HG03432 (cell line): ENCODE measurements at regions not wholly inside any gene's neighbourhood (a gene's known extent, or its start where the extent isn't known, plus 50 kb on each side); places are given as distances from the start of the nearest gene placed in this dataset.

Source experiments
- ATAC-seq: cut with Tn5 transposase; IDR thresholded peaks from one replicate; pipeline ENCODE4 v1.9.1; 2021; ENCODE audit warnings: mild to moderate bottlenecking, moderate library complexity; ENCODE audit not compliant: unreplicated experiment

DNA sequence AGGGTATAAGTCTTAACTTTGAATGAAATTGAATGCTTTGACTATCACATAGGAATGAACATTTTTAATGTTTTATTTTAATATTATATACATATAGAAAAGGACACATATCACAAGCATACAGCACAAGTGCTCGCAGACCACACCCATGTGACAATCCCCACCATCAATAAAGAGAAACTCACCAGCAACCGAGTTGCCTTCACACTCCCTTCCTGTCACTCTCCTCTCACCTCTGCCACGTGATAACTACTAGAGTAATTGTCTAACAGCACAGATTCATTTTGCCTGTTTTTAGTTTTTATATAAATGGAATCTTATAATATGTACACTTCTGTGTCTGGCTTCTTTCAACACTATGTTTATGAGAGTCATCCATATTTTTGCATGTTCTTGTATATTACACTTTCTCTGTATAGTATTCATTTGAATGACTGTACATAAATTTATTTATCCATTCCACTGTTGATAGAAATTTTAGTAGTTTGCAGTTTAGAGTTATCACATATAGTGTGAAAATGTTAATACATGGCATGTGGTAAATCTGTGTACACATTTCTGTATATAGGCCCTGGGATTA is 304.9 kb upstream of the DUSP10 start:
- no peak for ATAC-seq

DNA sequence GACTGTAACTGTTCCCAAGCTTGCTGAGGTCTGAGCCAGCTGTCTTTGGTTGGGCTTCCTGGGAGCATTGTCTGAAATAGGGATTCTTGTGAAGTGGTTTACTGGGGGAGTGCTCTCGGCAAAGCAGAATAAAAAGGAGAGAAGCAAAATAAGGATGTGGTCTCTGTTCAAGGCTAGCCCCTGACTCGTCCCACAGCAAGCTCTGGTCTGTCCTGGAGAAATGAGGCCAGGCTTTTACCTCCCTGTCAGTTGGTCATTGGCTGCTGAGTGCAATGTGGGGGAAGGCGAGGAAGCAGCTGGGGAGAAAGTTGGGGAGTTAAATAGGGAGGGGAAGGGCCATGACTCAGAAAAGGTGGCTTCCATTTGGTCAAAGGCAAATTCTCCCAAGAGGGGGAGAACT is 303.9 kb upstream of the DUSP10 start:
- no peak for ATAC-seq

GRCh38 chr1:222045236-222045635 is 303.3 kb upstream of the DUSP10 start:
- ATAC-seq: no peak

DNA sequence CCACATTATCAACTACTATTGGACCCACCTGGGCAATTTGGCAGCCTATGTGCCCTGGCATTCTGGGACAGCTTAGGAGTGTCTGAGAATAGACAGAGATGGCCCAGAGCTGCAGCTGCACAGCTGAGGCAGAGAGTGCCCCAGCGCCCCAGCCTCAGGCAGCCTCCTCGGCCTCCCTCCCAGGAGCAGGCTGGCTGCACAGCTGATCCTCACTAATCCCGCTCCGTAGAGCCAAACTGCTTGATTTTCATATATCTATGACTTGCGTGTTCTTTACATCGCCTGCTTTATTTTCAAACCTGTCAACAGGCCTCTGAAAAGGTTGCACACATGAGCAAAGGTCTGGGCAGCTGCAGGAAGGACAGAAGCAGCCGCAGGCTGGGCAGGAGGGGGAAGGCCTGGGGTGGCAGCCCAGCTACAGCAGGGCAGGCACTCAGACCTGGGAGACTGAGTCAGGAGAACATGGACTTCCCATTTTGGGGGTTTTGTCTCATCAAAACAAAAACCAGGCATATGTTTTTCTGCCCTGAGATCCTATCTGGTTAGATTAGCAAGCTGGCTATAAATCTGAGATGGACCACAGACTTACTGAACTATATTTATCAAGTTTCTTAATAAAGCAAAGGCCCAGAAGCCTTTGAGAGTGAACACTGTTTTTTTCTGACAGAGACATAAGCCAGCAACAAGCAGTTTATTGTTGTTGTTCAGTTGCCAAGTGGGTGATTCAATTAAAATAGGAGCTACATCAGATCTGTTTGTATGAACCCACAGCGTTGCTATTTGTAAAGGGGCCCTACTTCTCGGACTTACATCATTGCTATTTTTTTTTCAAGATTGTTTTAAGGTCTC is 301.8 kb upstream of the DUSP10 start:
- ATAC-seq: no peak

DNA sequence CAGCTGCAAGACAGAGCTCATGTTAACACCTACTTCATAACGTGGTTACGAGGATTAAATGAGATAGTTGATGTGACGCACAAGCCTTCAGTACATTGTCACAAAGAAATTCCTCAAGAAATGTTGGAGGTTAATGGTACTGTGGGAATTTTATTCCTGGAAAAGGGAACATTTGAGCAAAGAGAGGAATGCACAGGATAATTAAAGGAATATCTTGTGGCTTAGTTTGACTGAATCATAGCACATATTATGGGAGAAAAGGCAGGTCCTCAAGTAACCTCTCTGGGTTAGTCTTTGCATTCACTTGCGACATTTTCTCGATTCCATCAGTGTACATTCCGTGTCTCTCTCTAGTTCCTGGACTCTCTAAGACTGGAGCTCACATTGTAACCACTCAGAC is 300.2 kb upstream of the DUSP10 start:
- no peak for ATAC-seq

- ATAC-seq: no peak
Observed at GRCh38 chr1:222040955-222041354, 299.1 kb upstream of the DUSP10 start.

- no peak for ATAC-seq
Observed at GRCh38 chr1:222040121-222040805, 298.4 kb upstream of the DUSP10 start.

DNA sequence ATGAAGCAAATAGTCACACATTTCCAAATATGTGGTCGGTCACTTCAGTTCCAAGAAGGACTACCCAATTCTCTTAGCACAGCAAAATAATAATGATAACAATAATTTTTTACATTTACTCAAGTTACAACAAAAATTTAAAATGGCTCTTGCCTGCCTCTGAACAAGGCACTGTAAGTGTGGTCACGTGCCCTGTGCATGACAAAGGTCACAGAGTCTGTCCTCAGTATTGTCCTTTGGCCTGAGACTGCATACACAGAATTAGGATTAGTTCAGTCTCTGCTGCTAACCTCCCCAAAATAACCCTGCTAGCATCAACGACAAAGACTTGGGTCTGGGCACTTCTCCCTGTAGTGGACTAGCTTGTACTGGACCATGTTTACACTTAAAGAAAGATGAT is 297.1 kb upstream of the DUSP10 start:
- no peak for ATAC-seq

- no peak for ATAC-seq
Observed at GRCh38 chr1:222037720-222038119, 295.8 kb upstream of the DUSP10 start.

DNA sequence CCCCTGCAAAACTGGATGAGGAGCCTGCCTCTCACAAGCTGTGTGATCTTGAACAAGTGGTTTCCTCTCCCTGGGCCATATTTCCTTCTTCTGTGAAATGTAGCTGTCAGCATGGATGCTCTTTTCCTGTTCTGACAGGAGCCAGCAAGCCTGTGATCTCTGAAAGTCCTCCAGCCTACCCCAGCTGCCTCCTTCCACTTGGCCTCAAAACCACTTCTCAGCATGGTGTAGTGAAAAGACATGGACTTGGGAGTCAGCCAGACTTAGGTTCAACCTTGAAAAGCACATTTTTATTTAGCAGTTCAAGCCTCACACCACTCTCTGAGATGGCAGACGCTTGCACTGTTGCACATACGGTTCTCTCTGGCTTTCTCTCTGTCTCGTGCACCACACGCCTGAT is 292.9 kb upstream of the DUSP10 start:
- ATAC-seq: no peak

DNA sequence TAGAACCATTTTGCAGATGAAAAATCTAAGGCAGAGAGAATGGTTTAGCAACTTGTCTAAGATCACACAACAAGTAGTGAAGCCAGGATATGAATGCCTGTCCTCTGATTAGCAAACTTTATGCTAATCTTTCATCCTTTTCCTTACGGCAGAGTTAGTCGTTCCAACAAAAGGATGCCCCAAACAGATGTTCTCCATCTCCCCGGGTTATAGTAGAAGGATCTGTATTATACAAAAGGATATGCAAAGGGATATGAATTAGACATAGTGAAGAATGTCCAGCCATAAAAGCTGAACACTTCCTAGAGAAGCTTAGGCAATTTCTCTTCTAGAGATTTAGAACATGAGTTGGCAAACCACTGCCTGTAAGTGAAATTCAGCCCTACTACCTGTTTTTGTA is 291.6 kb upstream of the DUSP10 start:
- no peak for ATAC-seq

- ATAC-seq: no peak
Observed at GRCh38 chr1:222031318-222031717, 289.4 kb upstream of the DUSP10 start.

GRCh38 chr1:222028676-222029075 is 286.8 kb upstream of the DUSP10 start:
- ATAC-seq: no peak

DNA sequence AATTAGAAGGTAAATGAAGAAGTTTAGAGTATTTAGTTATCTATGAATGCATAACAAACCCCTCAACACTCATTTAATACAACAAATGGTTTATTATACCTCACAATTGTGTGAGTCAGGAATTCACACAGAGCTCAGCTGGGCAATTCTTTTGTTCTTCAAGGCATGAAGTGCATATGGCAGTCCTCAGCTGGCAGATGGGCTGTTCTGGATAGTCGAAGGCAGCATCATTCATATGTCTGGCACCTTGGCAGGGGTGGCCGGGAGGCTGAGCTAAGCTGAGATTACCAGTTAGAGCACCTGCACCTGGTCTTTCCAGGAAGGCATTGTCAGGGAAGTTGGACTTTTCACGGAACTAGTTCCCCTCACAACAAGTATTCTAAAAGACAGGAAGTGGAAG is 286.2 kb upstream of the DUSP10 start:
- no peak for ATAC-seq

GRCh38 chr1:222026280-222026679 is 284.4 kb upstream of the DUSP10 start:
- no peak for ATAC-seq

DNA sequence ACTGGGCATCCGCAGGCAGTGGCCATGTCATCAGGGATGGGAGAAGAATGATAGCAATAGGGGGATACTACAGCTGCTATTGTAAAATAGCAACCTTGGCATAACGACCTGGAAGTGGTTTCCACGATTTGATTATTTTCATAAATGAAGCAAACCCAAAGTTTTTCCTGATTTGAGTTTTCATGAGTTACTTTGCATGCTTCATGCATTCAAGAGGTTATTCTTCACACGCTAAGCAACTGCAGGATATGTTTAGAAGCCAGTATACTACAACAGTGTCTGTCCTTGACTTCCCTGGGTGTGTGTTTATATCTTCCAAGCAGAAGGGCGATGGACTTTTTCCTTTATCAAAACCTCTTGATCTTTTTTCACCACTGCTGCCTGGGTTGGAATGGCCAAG is 281.1 kb upstream of the DUSP10 start:
- ATAC-seq: no peak

DNA sequence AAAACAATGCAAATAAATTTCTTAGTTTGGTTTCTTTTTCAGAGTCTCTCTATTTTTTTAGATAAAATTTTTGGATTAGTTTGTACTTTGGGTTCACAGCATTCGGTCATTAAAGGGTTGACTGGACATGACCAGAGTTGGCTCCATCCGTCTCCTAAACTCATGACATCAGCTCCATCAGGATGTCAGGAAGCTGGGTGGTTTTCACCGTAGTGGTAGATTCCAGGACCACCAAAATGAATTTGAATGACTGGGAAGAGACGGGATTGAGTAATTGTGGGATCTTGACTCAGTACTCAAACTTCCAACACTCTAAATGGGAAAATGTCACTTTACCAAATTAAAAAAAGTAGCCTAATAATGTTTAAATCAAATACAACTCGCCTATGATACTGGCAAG is 279.2 kb upstream of the DUSP10 start:
- ATAC-seq: no peak

DNA sequence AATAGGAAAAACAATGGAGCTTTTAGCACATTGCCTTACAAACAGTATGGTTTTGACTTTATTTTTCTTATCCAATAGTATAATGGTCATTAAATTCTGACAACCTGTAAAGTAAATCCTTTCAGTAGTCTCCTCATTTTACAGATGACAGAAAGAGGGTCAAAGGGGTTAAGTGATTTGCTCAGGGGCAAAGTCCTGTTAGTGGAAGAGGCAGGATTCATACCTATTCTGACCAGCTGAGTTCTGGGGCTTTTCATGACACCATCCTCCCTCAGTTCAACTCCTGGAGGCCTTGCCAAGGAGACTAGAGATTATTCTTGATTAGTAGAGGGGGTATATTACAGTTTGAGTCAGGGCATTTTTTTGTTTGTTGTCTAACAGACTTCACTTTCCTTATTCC is 278.7 kb upstream of the DUSP10 start:
- no peak for ATAC-seq

GRCh38 chr1:222019029-222019428 is 277.1 kb upstream of the DUSP10 start:
- no peak for ATAC-seq

- ATAC-seq: no peak
Observed at GRCh38 chr1:222018041-222018440, 276.2 kb upstream of the DUSP10 start.

GRCh38 chr1:222015686-222016085 is 273.8 kb upstream of the DUSP10 start:
- no peak for ATAC-seq

DNA sequence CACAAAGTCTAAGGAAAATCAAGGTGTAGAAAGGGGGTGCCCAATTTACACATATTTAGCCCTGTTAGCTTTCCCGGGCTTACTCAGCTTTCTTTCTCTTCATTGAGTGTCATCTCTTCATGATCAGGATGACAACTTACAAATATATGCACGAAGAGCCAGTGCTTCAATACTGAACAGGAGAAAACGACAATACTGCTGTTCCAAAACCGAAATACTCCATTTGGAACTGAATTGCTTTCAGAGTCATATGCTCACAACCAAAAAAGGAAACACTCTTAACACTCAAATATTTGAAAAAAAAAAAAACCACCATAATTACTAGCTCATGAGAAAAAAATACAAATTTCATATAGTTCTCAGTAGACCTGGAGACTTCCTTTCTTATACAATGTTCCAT is 272.1 kb upstream of the DUSP10 start:
- no peak for ATAC-seq
